Liver (tissue), 8 donors: ENCODE measurements at regions not wholly inside any gene's neighbourhood (a gene's known extent, or its start where the extent isn't known, plus 50 kb on each side); places are given as distances from the start of the nearest gene placed in this dataset.

Source experiments
- DNase-seq: peaks from one replicate; pipeline ENCODE4 v3.0.0-alpha.2; 2017; ENCODE audit warnings: low spot score
- H3K27ac ChIP-seq, 2 donors: one replicate each; pipeline ENCODE4 v1.7.0; 2013; ENCODE audit warnings: inconsistent platforms in 2 of 2, low read length in 2 of 2, control low read depth in 1 of 2, low read depth in 1 of 2, mild to moderate bottlenecking in 1 of 2
- H3K27me3 ChIP-seq, 4 donors: one replicate each; pipeline versions ENCODE4 v1.6.1 to v1.7.0; 2013; ENCODE audit warnings: low read length in 3 of 4, inconsistent platforms in 1 of 4, mild to moderate bottlenecking in 1 of 4, moderate library complexity in 1 of 4; ENCODE audit not compliant: control insufficient read depth in 4 of 4, insufficient read depth in 4 of 4
- H3K36me3 ChIP-seq, 4 donors: one replicate each; pipeline versions ENCODE4 v1.6.1 to v1.7.0; 2013; ENCODE audit warnings: low read length in 3 of 4, mild to moderate bottlenecking in 3 of 4, low read depth in 1 of 4, moderate library complexity in 1 of 4; ENCODE audit not compliant: control insufficient read depth in 4 of 4, insufficient read depth in 3 of 4
- H3K4me1 ChIP-seq, 4 donors: one replicate each; pipeline versions ENCODE4 v1.6.1 to v1.7.0; 2013; ENCODE audit warnings: low read length in 3 of 4, mild to moderate bottlenecking in 3 of 4, moderate library complexity in 1 of 4; ENCODE audit not compliant: control insufficient read depth in 4 of 4, insufficient read depth in 4 of 4
- H3K4me3 ChIP-seq, 3 donors: one replicate each; pipeline versions ENCODE4 v1.6.1 to v1.7.0; 2013; ENCODE audit warnings: low read length in 3 of 3, control low read depth in 1 of 3, low read depth in 1 of 3, mild to moderate bottlenecking in 1 of 3
- H3K9ac ChIP-seq, 2 donors: one replicate each; pipeline ENCODE4 v1.7.0; 2013; ENCODE audit warnings: low read length in 2 of 2, mild to moderate bottlenecking in 2 of 2, moderate library complexity in 2 of 2, control low read depth in 1 of 2, low read depth in 1 of 2
- H3K9me3 ChIP-seq, 4 donors: one replicate each; pipeline versions ENCODE4 v1.6.1 to v1.7.0; 2013; ENCODE audit warnings: low read length in 3 of 4; ENCODE audit not compliant: control insufficient read depth in 4 of 4
- ATF3 ChIP-seq: IDR thresholded peaks from 2 replicates; pipeline ENCODE4 v1.6.1; 2016; ENCODE audit warnings: antibody characterized with exemption
- CTCF ChIP-seq: fragments of 150-350 bp; IDR thresholded peaks from 2 replicates; pipeline ENCODE4 v1.5.1; 2017; ENCODE audit warnings: improper control_type of control experiment, low read depth, low read length; ENCODE audit not compliant: missing input control
- FOXA2 ChIP-seq: IDR thresholded peaks from 2 replicates; pipeline ENCODE4 v1.6.1; 2016; ENCODE audit warnings: antibody characterized with exemption
- HNF4A ChIP-seq, 2 donors: conservative IDR thresholded peaks; 2 replicates each; pipeline ENCODE4 v1.6.1; 2016; ENCODE audit warnings: antibody characterized with exemption in 2 of 2, mild to moderate bottlenecking in 2 of 2
- HNF4G ChIP-seq: IDR thresholded peaks from 2 replicates; pipeline ENCODE4 v1.6.1; 2016; ENCODE audit warnings: antibody characterized with exemption
- JUND ChIP-seq, 2 donors: IDR thresholded peaks; 2 replicates each; pipeline ENCODE4 v1.6.1; 2016; ENCODE audit warnings: antibody characterized with exemption in 2 of 2
- MAX ChIP-seq: IDR thresholded peaks from 2 replicates; pipeline ENCODE4 v1.6.1; 2016; ENCODE audit warnings: antibody characterized with exemption
- NR2F2 ChIP-seq: IDR thresholded peaks from 2 replicates; pipeline ENCODE4 v1.6.1; 2016; ENCODE audit warnings: antibody characterized with exemption
- RAD21 ChIP-seq, 2 donors: IDR thresholded peaks; 2 replicates each; pipeline ENCODE4 v1.6.1; 2016; ENCODE audit warnings: antibody characterized with exemption in 2 of 2, mild to moderate bottlenecking in 2 of 2
- REST ChIP-seq: IDR thresholded peaks from 2 replicates; pipeline ENCODE4 v1.6.1; 2016; ENCODE audit warnings: antibody characterized with exemption, mild to moderate bottlenecking
- SP1 ChIP-seq: IDR thresholded peaks from 2 replicates; pipeline ENCODE4 v1.6.1; 2018; ENCODE audit warnings: antibody characterized with exemption, mild to moderate bottlenecking
- YY1 ChIP-seq: IDR thresholded peaks from 2 replicates; pipeline ENCODE4 v1.6.1; 2016; ENCODE audit warnings: antibody characterized with exemption, mild to moderate bottlenecking
- ZBTB33 ChIP-seq: IDR thresholded peaks from 2 replicates; pipeline ENCODE4 v1.6.1; 2016; ENCODE audit warnings: antibody characterized with exemption
- WGBS: extraction: QIAGEN DNeasy Blood & Tissue Kit; methylation state at CpG from one replicate; pipeline ENCODE4 v1.1.7; 2013; 5-methylcytosine and 5-hydroxymethylcytosine counted together
- donor health status: healthy.
- donor health status: healthy.
- donor health status: healthy.
- donor health status: healthy.
- donor health status: healthy.

- TF ChIP-seq CTCF (no peak), REST (no peak), YY1 (no peak)
Observed at GRCh38 chr6:14997507-14997906, 248.4 kb upstream of the JARID2 start (continued).

GRCh38 chr6:14999106-14999505, 246.8 kb upstream of the JARID2 start:
- H3K36me3 ChIP-seq = no peaks in the 10 kb centered on the region
- H3K9ac ChIP-seq = no peak overlapping the region
- H3K27ac ChIP-seq = no peak overlapping the region
- no peak for TF ChIP-seq HNF4A (conservative IDR thresholded peaks at IDR 0.05)
- no peak for TF ChIP-seq ZBTB33
- TF ChIP-seq ATF3 = no peak
- TF ChIP-seq RAD21 (IDR thresholded peaks at IDR 0.05) = no peak
- no peak for TF ChIP-seq FOXA2
- no peak for TF ChIP-seq JUND (IDR thresholded peaks at IDR 0.05)
- no peak for TF ChIP-seq REST
- TF ChIP-seq NR2F2 = no peak
- no peak for TF ChIP-seq CTCF
- TF ChIP-seq SP1 = no peak
- no peak for TF ChIP-seq MAX
- TF ChIP-seq HNF4G = no peak
- WGBS = 92% methylated on average over 5 of the region's 5 CpGs
- H3K9me3 ChIP-seq = no peaks in the 10 kb centered on the region
- H3K4me1 ChIP-seq = no peaks in the 10 kb centered on the region
- no peaks in the 10 kb centered on the region for H3K27me3 ChIP-seq
- no peak overlapping the region for H3K4me3 ChIP-seq
- no peak for DNase-seq
